ENCODE measurements at regions not wholly inside any gene's neighbourhood (a gene's known extent, or its start where the extent isn't known, plus 50 kb on each side); places are given as distances from the start of the nearest gene placed in this dataset.

DNA sequence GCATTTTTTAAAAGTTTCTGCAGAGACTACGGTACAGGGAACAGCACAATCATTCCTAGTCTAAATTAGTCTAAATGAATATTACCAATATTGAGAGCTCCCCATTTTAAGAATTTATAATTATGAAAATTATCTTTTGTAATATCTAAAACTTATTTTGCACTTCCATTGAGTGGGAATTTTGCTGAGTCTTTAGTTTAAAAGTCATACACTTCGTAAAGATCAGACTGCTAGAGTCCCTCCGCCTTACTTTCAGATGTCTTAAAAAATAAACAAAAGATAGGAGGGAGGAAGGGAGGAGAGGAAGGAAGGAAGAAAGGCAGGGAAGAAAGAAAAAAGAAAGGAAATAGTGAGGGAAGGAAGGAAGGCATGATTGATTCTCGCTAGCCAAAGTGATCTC lies 278.2 kb upstream of the PRDM1 start:
- intact Hi-C loops (cut with micrococcal nuclease): no loop called here
- no peaks in the 10 kb centered on the region for H3K27me3 Mint-ChIP-seq
- peaks cover 8% of the 10 kb centered on the region for H3K9me3 Mint-ChIP-seq
- H3K36me3 Mint-ChIP-seq (ENCODE audit: low read depth): no peaks in the 10 kb centered on the region
- H3K4me3 Mint-ChIP-seq: no peak overlapping the region
- H3K4me1 Mint-ChIP-seq (ENCODE audit: low read depth): peaks cover 32% of the 10 kb centered on the region
- peak overlapping the region; percentile 57 for H3K27ac Mint-ChIP-seq

DNA sequence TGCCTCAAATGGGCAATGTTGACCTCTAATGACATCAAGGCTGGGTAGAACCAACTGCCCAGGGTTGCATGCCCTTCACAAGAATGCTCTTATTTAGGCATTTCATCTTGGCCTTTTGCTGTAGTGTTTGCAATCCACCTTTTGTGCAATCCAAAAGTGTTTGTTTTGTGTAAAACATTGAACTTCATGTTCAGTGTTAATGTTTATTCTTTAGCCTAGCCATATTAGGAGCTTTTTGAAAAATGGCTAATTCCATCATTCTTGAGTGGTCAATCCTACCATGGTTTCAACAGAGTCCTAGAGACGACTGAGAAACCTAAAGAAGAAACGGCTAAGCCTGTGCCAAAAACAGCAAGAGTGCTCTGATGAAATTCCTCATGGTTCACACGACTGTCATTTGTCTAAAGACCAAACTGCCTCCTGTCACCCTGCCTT lies 279.6 kb upstream of the PRDM1 start:
- H3K9me3 Mint-ChIP-seq: peaks cover 8% of the 10 kb centered on the region
- no peaks in the 10 kb centered on the region for H3K27me3 Mint-ChIP-seq
- peaks cover 32% of the 10 kb centered on the region for H3K4me1 Mint-ChIP-seq (ENCODE audit: low read depth)
- no peak overlapping the region for H3K4me3 Mint-ChIP-seq
- no peaks in the 10 kb centered on the region for H3K36me3 Mint-ChIP-seq (ENCODE audit: low read depth)
- intact Hi-C loops (cut with micrococcal nuclease): no loop called here
- no peak overlapping the region for H3K27ac Mint-ChIP-seq

DNA sequence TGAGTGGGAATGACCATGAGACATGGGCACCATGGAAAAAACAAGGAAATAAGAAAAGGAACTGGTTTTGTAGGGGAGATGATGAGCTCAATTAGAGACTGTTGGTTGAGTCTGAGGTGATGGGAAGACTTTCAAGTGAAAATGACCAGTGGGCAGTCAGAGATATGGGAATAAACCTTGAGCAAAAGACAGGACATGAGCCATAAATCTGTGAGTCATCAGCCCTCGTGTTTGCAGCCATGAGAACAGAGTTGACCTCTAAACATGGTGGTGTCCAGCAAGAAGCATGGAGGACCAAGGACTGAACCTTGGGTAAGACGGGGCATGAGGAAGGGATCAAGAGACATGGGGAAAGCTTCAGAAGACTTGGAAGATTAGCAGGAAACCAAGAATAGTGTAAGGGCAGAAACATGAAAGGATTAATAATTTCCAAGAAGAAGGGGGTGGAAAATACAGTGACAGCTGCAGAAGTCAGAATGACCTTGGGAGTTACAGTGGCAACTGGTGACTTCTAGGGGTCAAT lies 280.6 kb upstream of the PRDM1 start:
- no peaks in the 10 kb centered on the region for H3K36me3 Mint-ChIP-seq (ENCODE audit: low read depth)
- peaks cover 34% of the 10 kb centered on the region for H3K4me1 Mint-ChIP-seq (ENCODE audit: low read depth)
- H3K4me3 Mint-ChIP-seq: no peak overlapping the region
- no peak overlapping the region for H3K27ac Mint-ChIP-seq
- H3K9me3 Mint-ChIP-seq: peaks cover 8% of the 10 kb centered on the region
- intact Hi-C loops (cut with micrococcal nuclease): no loop called here
- no peaks in the 10 kb centered on the region for H3K27me3 Mint-ChIP-seq

DNA sequence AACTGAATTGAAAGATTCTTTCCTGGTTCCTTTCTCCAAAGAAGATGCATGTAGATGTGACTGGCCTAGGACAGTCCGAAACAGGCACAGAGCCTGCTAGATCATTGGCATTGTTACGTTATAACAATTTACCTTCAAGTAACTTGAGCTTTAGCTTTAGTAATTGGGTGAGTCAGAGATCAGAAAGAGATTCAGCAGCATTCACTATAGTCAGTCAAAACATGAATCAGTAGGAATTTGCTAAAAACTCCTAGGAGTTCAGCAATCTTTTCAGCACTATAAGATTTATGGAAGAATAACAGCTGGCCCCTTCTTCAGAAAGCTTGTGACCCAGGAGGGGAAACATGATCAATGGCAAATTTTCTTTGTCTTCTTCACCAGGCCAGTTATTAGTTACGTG lies 281.7 kb upstream of the PRDM1 start:
- no peak overlapping the region for H3K27ac Mint-ChIP-seq

DNA sequence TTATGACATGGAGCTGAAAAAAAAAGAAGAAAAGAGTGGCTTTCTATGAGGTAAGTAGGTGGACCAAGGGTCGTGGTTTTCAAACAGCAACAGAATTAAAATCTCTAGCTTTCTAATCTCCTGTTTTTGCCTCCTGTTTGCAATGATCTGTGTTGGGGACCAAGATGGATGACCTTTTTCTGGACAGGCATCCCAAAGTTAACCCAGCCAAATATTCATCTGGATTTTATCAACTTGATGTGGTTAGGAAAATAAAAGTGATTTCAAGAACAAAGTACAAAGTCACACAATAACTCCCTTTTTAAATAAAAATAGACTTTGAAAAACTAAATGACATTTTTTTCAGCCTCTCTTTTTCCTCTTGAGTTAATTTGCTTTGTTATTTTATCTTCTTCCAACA lies 282.1 kb upstream of the PRDM1 start:
- no peaks in the 10 kb centered on the region for H3K36me3 Mint-ChIP-seq (ENCODE audit: low read depth)
- intact Hi-C loops (cut with micrococcal nuclease): no loop called here
- H3K27me3 Mint-ChIP-seq: no peaks in the 10 kb centered on the region
- peaks cover 8% of the 10 kb centered on the region for H3K9me3 Mint-ChIP-seq
- no peak overlapping the region for H3K4me3 Mint-ChIP-seq
- peaks cover 31% of the 10 kb centered on the region for H3K4me1 Mint-ChIP-seq (ENCODE audit: low read depth)
- no peak overlapping the region for H3K27ac Mint-ChIP-seq

More for the DNA sequence above, 281.7 kb upstream of the PRDM1 start:
- Mint-ChIP-seq H3K36me3 (ENCODE audit: low read depth) (no peaks in the 10 kb centered on the region), H3K9me3 (peaks cover 8% of the 10 kb centered on the region), H3K4me3 (no peak overlapping the region), H3K4me1 (ENCODE audit: low read depth) (peaks cover 31% of the 10 kb centered on the region), H3K27me3 (no peaks in the 10 kb centered on the region)
- intact Hi-C loops (cut with micrococcal nuclease): no loop called here

DNA sequence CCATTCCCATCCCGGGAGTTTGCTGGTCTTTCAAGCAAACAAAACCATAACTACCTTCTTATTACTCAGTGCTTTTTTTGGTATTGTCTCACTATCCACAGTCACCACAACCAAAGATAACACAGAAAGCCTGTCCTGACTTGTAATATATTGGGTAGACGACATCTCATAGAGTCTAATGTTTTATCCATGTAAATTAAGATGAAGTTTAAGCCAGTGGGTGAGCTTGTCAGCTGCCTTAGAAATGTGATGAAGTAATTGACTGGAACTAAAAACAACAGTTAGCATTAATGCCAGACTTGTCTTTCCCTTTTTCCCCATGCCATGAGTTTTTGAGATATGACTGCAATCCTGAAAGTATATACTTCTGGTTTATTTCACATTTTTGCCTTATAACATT lies 282.7 kb upstream of the PRDM1 start:
- H3K4me3 Mint-ChIP-seq: no peak overlapping the region
- no peak overlapping the region for H3K27ac Mint-ChIP-seq
- no peaks in the 10 kb centered on the region for H3K36me3 Mint-ChIP-seq (ENCODE audit: low read depth)
- intact Hi-C loops (cut with micrococcal nuclease): no loop called here
- peaks cover 8% of the 10 kb centered on the region for H3K9me3 Mint-ChIP-seq
- H3K4me1 Mint-ChIP-seq (ENCODE audit: low read depth): peaks cover 31% of the 10 kb centered on the region
- no peaks in the 10 kb centered on the region for H3K27me3 Mint-ChIP-seq

DNA sequence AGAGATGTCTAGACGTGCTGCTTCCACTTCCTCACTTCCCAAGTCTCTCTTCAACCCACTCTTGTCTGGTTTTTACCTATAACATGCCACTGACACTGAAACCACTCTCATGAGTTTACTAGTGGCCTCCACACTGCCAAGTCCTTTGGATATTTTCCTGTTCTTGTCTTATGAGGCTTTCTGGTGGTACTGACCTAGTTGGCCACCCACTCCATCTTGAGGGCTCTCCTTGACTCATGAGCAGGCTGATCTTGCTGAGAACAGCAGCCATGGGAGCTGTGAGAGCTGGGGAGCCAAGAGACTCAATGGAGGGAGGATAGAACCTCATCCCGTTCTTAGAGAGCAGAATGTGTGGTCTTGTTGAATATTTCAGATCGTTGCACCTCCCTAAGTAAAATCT lies 283.4 kb upstream of the PRDM1 start:
- peaks cover 24% of the 10 kb centered on the region for H3K4me1 Mint-ChIP-seq (ENCODE audit: low read depth)
- intact Hi-C loops (cut with micrococcal nuclease): no loop called here
- no peaks in the 10 kb centered on the region for H3K36me3 Mint-ChIP-seq (ENCODE audit: low read depth)

DNA sequence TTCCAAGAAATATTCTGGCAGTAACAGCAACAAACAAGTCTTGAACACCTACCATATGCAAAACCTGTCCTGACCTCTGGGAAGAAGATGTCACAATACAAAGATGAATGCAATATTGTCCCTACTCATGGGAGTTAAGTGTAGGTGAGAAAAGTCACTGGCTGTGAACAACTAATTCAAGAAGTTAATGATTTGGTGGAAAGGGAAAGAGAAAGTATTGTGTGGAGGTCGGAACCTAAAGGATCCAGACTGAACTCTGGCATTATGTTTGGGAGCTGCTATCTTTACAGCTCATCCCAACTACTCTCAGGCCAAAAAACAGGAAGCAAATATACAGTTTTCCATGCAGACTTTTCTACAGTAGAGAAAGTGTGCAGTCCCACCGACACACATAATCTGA lies 285.3 kb upstream of the PRDM1 start:
- no peak overlapping the region for H3K27ac Mint-ChIP-seq
- no peaks in the 10 kb centered on the region for H3K9me3 Mint-ChIP-seq
- peaks cover 37% of the 10 kb centered on the region for H3K4me1 Mint-ChIP-seq (ENCODE audit: low read depth)
- H3K36me3 Mint-ChIP-seq (ENCODE audit: low read depth): no peaks in the 10 kb centered on the region
- H3K4me3 Mint-ChIP-seq: no peak overlapping the region
- intact Hi-C loops (cut with micrococcal nuclease): no loop called here
- no peaks in the 10 kb centered on the region for H3K27me3 Mint-ChIP-seq

More for the DNA sequence above, 283.4 kb upstream of the PRDM1 start:
- Mint-ChIP-seq H3K9me3 (peaks cover 1% of the 10 kb centered on the region), H3K27ac (no peak overlapping the region), H3K4me3 (no peak overlapping the region), H3K27me3 (no peaks in the 10 kb centered on the region)

DNA sequence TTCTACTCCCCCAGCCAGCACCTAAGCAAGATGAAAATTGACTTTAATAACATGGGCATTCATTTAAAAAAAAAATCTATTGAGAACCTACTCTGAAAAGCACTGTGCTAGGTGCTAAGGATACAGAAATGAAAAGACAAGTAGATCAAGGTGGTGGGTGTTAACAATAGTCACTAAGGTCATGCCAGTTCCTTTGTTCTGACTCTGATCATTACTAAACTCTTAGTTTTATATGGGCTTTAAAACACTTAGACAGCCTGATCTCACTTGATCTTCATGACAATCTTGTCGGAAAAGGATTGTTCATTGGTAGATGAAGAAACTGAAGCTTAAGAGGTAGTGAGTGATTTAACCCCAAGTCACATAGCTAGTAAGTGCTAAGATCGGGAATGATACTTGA lies 285.7 kb upstream of the PRDM1 start:
- no peaks in the 10 kb centered on the region for H3K36me3 Mint-ChIP-seq (ENCODE audit: low read depth)
- no peak overlapping the region for H3K4me3 Mint-ChIP-seq
- intact Hi-C loops (cut with micrococcal nuclease): no loop called here
- H3K9me3 Mint-ChIP-seq: no peaks in the 10 kb centered on the region
- H3K27me3 Mint-ChIP-seq: no peaks in the 10 kb centered on the region
- peaks cover 42% of the 10 kb centered on the region for H3K4me1 Mint-ChIP-seq (ENCODE audit: low read depth)
- no peak overlapping the region for H3K27ac Mint-ChIP-seq

DNA sequence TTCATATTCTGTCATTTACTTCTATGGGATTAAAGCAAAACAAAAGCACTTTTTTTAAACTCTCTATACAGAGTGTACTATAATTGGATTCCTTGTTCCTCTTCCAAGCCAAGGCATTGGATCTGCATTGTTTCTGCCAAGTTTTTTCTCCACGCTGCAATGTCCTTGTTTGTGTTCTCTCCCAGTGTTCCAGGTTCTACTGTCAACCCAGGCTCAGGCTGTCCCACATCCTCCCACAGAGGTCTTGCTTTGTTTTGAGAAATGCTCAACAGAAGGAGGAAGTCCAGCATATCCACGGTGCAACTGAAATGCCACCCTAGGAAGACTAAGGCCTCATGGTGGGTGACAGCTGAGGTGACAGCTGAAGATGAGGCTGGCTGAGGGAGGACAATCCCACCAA lies 287.1 kb upstream of the PRDM1 start:
- Mint-ChIP-seq H3K9me3 (no peaks in the 10 kb centered on the region), H3K27me3 (no peaks in the 10 kb centered on the region), H3K36me3 (ENCODE audit: low read depth) (no peaks in the 10 kb centered on the region), H3K27ac (peak overlapping the region; percentile 68), H3K4me1 (ENCODE audit: low read depth) (peaks cover 55% of the 10 kb centered on the region), H3K4me3 (no peak overlapping the region)
- intact Hi-C loops (cut with micrococcal nuclease): no loop called here

DNA sequence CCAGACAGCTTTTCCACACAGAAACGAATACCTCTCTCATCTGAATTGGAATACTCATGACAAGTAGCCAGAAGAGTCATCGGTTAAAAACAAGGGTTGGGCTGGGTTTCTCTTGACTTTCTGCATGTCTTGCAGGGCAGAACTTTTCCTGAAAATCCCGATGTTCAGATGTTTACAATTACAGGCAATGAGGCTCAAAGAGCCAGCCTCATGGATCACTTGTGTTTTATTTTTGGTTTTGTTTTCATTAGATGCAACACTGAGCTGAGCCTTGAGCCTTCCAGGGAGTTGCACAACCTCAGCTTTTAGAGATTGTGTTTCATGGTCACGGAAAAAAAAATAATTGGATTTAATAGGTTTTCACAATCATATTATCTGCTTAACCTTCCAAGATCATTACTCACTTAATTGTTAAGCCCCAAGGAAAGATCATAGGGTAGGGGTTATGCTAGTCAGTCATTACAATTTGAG lies 288.1 kb upstream of the PRDM1 start:
- Mint-ChIP-seq H3K9me3 (no peaks in the 10 kb centered on the region), H3K27me3 (no peaks in the 10 kb centered on the region), H3K4me1 (ENCODE audit: low read depth) (peaks cover 63% of the 10 kb centered on the region), H3K4me3 (no peak overlapping the region), H3K27ac (no peak overlapping the region), H3K36me3 (ENCODE audit: low read depth) (no peaks in the 10 kb centered on the region)
- intact Hi-C loops (cut with micrococcal nuclease): no loop called here

DNA sequence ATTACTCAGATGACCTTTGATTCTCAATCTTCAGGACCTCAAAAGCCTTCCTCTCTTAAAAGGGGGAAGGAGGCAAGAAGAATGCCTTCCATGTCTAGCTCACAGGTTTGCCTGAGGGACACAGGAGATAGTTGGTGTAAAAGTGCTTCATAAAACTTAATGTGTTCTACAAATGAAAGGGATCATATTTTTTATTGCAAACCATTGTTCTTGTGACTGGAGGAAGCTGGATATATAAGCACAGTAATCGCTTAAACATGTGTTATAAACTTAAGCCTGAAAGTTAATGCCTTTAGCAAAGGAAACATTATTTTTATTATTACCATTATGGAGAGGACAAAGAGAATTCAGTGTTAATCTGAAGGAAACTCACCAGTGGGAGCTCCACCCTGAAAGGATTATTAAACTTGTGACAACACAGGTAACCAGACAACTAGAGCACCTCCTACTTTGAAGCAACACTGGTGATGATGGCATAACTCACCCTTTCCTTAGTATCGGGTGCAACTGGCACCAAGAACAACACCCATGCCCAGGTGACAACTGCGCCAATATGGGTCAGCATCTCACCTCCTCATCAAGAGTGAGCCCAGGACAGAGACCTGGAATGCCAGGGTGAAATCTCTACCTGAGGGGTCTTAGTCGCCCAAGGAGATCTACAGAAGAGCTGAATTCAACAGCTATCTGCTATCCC lies 288.7 kb upstream of the PRDM1 start:
- Mint-ChIP-seq H3K4me3 (no peak overlapping the region), H3K36me3 (ENCODE audit: low read depth) (no peaks in the 10 kb centered on the region), H3K9me3 (no peaks in the 10 kb centered on the region), H3K4me1 (ENCODE audit: low read depth) (peaks cover 67% of the 10 kb centered on the region), H3K27me3 (no peaks in the 10 kb centered on the region), H3K27ac (no peak overlapping the region)
- intact Hi-C loops (cut with micrococcal nuclease): no loop called here

DNA sequence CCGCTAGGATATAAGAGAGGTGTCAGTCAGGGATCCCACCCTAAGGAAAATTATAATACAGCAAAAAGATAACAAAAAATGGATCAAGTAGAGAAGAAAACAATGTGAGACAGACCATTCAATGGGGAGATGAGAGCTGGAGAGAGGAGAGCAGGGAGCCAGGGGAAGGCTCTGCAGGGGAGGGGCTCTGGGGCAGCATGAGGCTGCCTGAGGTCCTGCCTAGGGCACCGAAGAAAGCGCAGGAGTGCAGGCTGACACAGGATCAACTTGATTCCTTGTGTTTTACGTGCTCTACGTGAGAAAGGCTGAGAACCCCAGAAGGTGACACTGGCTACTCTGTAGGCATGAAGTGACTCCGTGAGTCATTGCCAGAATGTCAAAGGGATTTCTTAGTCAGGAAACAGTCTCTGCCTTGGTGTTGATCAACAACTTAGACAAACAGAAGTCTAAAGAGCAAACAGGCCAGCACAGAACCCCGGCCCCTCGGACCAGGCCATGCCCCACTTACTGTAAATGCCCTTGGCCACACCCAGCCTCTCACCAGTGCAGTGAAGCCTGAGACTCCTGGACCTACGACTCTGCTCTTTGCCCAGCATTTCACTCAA lies 290.1 kb upstream of the PRDM1 start:
- no peaks in the 10 kb centered on the region for H3K27me3 Mint-ChIP-seq
- no peaks in the 10 kb centered on the region for H3K9me3 Mint-ChIP-seq
- H3K27ac Mint-ChIP-seq: peak overlapping the region; percentile 56
- H3K4me3 Mint-ChIP-seq: no peak overlapping the region
- no peaks in the 10 kb centered on the region for H3K36me3 Mint-ChIP-seq (ENCODE audit: low read depth)
- intact Hi-C loops (cut with micrococcal nuclease): no loop called here
- peaks cover 79% of the 10 kb centered on the region for H3K4me1 Mint-ChIP-seq (ENCODE audit: low read depth)

DNA sequence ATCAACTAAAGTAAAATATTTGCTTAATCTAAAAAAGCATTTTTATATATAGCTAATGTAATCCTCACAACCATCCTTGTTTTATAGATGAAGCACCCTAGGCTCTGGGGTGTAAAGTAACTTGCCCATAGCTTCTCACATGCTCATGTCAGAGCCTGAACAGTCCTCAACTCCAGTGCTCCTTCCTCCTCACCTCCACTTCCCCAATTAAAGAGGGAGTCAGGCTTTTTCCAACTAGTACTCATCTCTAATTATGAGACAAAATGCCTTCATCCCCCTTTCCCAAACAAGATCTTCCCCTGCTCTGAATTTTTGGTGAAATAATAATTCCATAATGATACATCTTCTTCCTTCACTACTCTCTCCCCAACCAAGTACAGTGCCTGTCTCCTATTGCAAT lies 290.8 kb upstream of the PRDM1 start:
- no peaks in the 10 kb centered on the region for H3K9me3 Mint-ChIP-seq
- intact Hi-C loops (cut with micrococcal nuclease): no loop called here
- no peaks in the 10 kb centered on the region for H3K27me3 Mint-ChIP-seq
- peaks cover 75% of the 10 kb centered on the region for H3K4me1 Mint-ChIP-seq (ENCODE audit: low read depth)
- H3K27ac Mint-ChIP-seq: peak overlapping the region; percentile 56
- H3K36me3 Mint-ChIP-seq (ENCODE audit: low read depth): no peaks in the 10 kb centered on the region
- H3K4me3 Mint-ChIP-seq: no peak overlapping the region

All from dendritic cell treated with granulocyte-macrophage colony-stimulating factor and Interleukin-4, amounts not matched to agents 40 ng/mL and 50 ng/mL, for 4 days (primary cell).